ENCODE measurements at regions not wholly inside any gene's neighbourhood (a gene's known extent, or its start where the extent isn't known, plus 50 kb on each side); places are given as distances from the start of the nearest gene placed in this dataset.

- H3F3A ChIP-seq (replicated peaks; ENCODE audit: insufficient read depth): no peaks in the 10 kb centered on the region
- no peak for DNase-seq
- no peak overlapping the region for H3K4me2 ChIP-seq
- H3K4me3 ChIP-seq (ENCODE audit: low read depth in 2 of 2, low read length in 1 of 2): no peak overlapping the region
- no peaks in the 10 kb centered on the region for H4K20me1 ChIP-seq (ENCODE audit: insufficient read depth)
- H3K79me2 ChIP-seq (ENCODE audit: insufficient read depth): no peaks in the 10 kb centered on the region
- no peak overlapping the region for H2AFZ ChIP-seq (ENCODE audit: low read depth)
- no peaks in the 10 kb centered on the region for H3K36me3 ChIP-seq (replicated peaks in 1 of 2; ENCODE audit: control insufficient read depth in 1 of 2, insufficient read depth in 2 of 2, low read length in 1 of 2)
- H3K9me3 ChIP-seq: no peaks in the 10 kb centered on the region
- TF ChIP-seq GABPA (IDR thresholded peaks at IDR 0.05; ENCODE audit: low read depth) (no peak), NFIC (IDR thresholded peaks at IDR 0.05; ENCODE audit: borderline replicate concordance) (no peak), RXRA (IDR thresholded peaks at IDR 0.05; ENCODE audit: borderline replicate concordance, low read depth) (no peak), EP300 (IDR thresholded peaks at IDR 0.05; ENCODE audit: borderline replicate concordance in 1 of 2, low read depth in 1 of 2, low read length in 1 of 2) (no peak), GATA2 (CRISPR knock-in tag; IDR thresholded peaks at IDR 0.05) (no peak), SMC3 (IDR thresholded peaks at IDR 0.05; ENCODE audit: low read depth, low read length) (no peak), SIN3A (IDR thresholded peaks at IDR 0.05; ENCODE audit: borderline replicate concordance, low read depth, low read length) (no peak)
- no peak overlapping the region for H3K27ac ChIP-seq (ENCODE audit: low read depth in 2 of 2, low read length in 1 of 2)
- ChIA-PET CTCF (interaction anchor here (0.6 to 1.3 kb wide), 2 partner anchors 13 to 68 kb away, joined by 3 to 4 read pairs; no protein-coding TSS in a partner anchor), POLR2A (no interaction called here)
- H3K9me2 ChIP-seq: no peaks in the 10 kb centered on the region; the same call in 1 of the 2 replicates
- no peaks in the 10 kb centered on the region for H3K27me3 ChIP-seq (ENCODE audit: insufficient read depth)
- no peak overlapping the region for H3K9ac ChIP-seq
- WGBS (ENCODE audit: low lambda C conversion rate): 65% methylated on average over 4 of the region's 4 CpGs
- no peaks in the 10 kb centered on the region; a peak in 1 of 4 replicates for H3K4me1 ChIP-seq (ENCODE audit: control insufficient read depth in 1 of 2, insufficient read depth in 2 of 2, low read depth in 1 of 2, low read length in 1 of 2)
These were observed 99.0 kb upstream of the SMIM30 start for GRCh38 chr7:113217314-113217713.

GRCh38 chr7:113216038-113216437 lies 97.7 kb upstream of the SMIM30 start:
- CTCF ChIA-PET: interaction anchor here (0.6 to 1.8 kb wide), 3 partner anchors 12 to 682 kb away, joined by 4 to 5 read pairs (median 4); no protein-coding TSS in a partner anchor
- Histone ChIP-seq H3K36me3 (replicated peaks in 1 of 2; ENCODE audit: control insufficient read depth in 1 of 2, insufficient read depth in 2 of 2, low read length in 1 of 2) (no peaks in the 10 kb centered on the region), H3K27ac (ENCODE audit: low read depth in 2 of 2, low read length in 1 of 2) (no peak overlapping the region), H3K4me3 (ENCODE audit: low read depth in 2 of 2, low read length in 1 of 2) (no peak overlapping the region), H4K20me1 (ENCODE audit: insufficient read depth) (no peaks in the 10 kb centered on the region), H3K4me1 (ENCODE audit: control insufficient read depth in 1 of 2, insufficient read depth in 2 of 2, low read depth in 1 of 2, low read length in 1 of 2) (no peaks in the 10 kb centered on the region; a peak in 1 of 4 replicates), H3F3A (replicated peaks; ENCODE audit: insufficient read depth) (no peaks in the 10 kb centered on the region), H3K9me2 (no peaks in the 10 kb centered on the region; the same call in 1 of the 2 replicates), H2AFZ (ENCODE audit: low read depth) (no peak overlapping the region), H3K79me2 (ENCODE audit: insufficient read depth) (no peaks in the 10 kb centered on the region), H3K4me2 (no peak overlapping the region), H3K27me3 (ENCODE audit: insufficient read depth) (no peaks in the 10 kb centered on the region), H3K9me3 (no peaks in the 10 kb centered on the region), H3K9ac (no peak overlapping the region)
- POLR2A ChIA-PET: no interaction called here
- TF ChIP-seq IRF3 (IDR thresholded peaks at IDR 0.05; ENCODE audit: low read depth, low read length): no peak
- no peak for TF ChIP-seq RXRA (IDR thresholded peaks at IDR 0.05; ENCODE audit: borderline replicate concordance, low read depth)
- no peak for TF ChIP-seq TEAD4 (IDR thresholded peaks at IDR 0.05; ENCODE audit: borderline replicate concordance, insufficient read depth)
- TF ChIP-seq RCOR1 (IDR thresholded peaks at IDR 0.05; ENCODE audit: low read length): no peak
- no peak for TF ChIP-seq POLR2AphosphoS5 (IDR thresholded peaks at IDR 0.05; ENCODE audit: low read depth, low read length)
- no peak for TF ChIP-seq ZBTB33 (IDR thresholded peaks at IDR 0.05; ENCODE audit: borderline replicate concordance, low read depth)
- no peak for TF ChIP-seq EP300 (IDR thresholded peaks at IDR 0.05; ENCODE audit: borderline replicate concordance in 1 of 2, low read depth in 1 of 2, low read length in 1 of 2)
- TF ChIP-seq YY1 (IDR thresholded peaks at IDR 0.05; ENCODE audit: low read depth): no peak
- no peak for TF ChIP-seq USF2 (IDR thresholded peaks at IDR 0.05; ENCODE audit: borderline replicate concordance, low read depth, low read length)
- TF ChIP-seq REST (IDR thresholded peaks at IDR 0.05; ENCODE audit: low read depth, low read length): no peak
- no peak for TF ChIP-seq TCF12 (IDR thresholded peaks at IDR 0.05)
- TF ChIP-seq MEF2A (IDR thresholded peaks at IDR 0.05; ENCODE audit: borderline replicate concordance, low read depth): no peak
- TF ChIP-seq FOSL2 (IDR thresholded peaks at IDR 0.05; ENCODE audit: borderline replicate concordance, low read depth): no peak
- no peak for TF ChIP-seq JUND (IDR thresholded peaks at IDR 0.05)
- no peak for TF ChIP-seq FOXM1 (IDR thresholded peaks at IDR 0.05; ENCODE audit: low read depth)
- whole genome bisulfite sequencing (ENCODE audit: low lambda C conversion rate): 28% methylated on average over 1 of the region's 1 CpG
- no peak for DNase-seq
